ENCODE measurements at regions not wholly inside any gene's neighbourhood (a gene's known extent, or its start where the extent isn't known, plus 50 kb on each side); places are given as distances from the start of the nearest gene placed in this dataset.

DNA sequence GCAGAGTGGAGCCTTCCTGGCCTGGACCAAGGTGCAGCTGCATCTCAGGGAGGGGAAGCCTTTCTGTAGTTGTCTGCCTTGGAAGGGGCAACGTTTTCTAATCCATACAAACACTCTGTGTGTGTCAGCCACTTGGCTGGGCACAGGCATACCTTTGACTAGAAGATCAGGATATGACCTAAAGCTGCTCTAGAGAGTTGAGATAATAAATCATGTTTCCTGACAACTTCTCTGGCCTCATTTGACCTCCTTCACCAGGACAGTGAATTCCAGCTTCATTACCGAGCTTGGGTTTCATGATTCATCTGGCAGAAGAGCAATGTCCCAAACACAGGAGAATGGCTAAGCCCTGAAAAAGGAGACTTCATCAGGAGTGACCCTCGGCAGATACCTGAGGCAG is 89.6 kb upstream of the KIT start (continued):
- TF ChIP-seq, protein P1, sequence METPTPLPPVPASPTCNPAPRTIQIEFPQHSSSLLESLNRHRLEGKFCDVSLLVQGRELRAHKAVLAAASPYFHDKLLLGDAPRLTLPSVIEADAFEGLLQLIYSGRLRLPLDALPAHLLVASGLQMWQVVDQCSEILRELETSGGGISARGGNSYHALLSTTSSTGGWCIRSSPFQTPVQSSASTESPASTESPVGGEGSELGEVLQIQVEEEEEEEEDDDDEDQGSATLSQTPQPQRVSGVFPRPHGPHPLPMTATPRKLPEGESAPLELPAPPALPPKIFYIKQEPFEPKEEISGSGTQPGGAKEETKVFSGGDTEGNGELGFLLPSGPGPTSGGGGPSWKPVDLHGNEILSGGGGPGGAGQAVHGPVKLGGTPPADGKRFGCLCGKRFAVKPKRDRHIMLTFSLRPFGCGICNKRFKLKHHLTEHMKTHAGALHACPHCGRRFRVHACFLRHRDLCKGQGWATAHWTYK (CRISPR knock-in tag; IDR thresholded peaks at IDR 0.05): no peak
- TF ChIP-seq FOXJ2 (tag; IDR thresholded peaks at IDR 0.05) (no peak), FOXM1 (IDR thresholded peaks at IDR 0.05; ENCODE audit: low read depth) (no peak), FOXM1 (CRISPR knock-in tag; IDR thresholded peaks at IDR 0.05; ENCODE audit: low read depth) (no peak), SMARCC2 (IDR thresholded peaks at IDR 0.05; ENCODE audit: low read depth) (no peak), U2AF1 (optimal IDR thresholded peaks at IDR 0.05; ENCODE audit: low read depth, low read length) (no peak), JUN (IDR thresholded peaks at IDR 0.05; ENCODE audit: borderline replicate concordance, low read depth, low read length) (no peak; the same call in 1 of the 2 replicates), JUN (CRISPR knock-in tag; IDR thresholded peaks at IDR 0.05; ENCODE audit: borderline replicate concordance) (no peak), ARID1B (IDR thresholded peaks at IDR 0.05) (peak; percentile 49), RCOR1 (IDR thresholded peaks at IDR 0.05; ENCODE audit: borderline replicate concordance in 1 of 2, low read depth in 2 of 2, low read length in 2 of 2) (0 out of 4 replicates have a peak, but pooled peaks of 1 of the 2 experiments have one; percentile 24), TARDBP (IDR thresholded peaks at IDR 0.05) (no peak), LEF1 (IDR thresholded peaks at IDR 0.05) (peak; percentile 27; the same call in 1 of the 2 replicates), POLR2H (tag; IDR thresholded peaks at IDR 0.05; ENCODE audit: low read depth) (no peak), ZNF175 (CRISPR knock-in tag; IDR thresholded peaks at IDR 0.05; ENCODE audit: low read depth) (peak; percentile 65; the same call in 1 of the 2 replicates), ZNF197 (CRISPR knock-in tag; IDR thresholded peaks at IDR 0.05; ENCODE audit: low read depth) (no peak), SMARCA4 (IDR thresholded peaks at IDR 0.05) (peak; percentile 54; the same call in 1 of the 2 replicates), ZNF143 (CRISPR knock-in tag; IDR thresholded peaks at IDR 0.05) (no peak), ZNF212 (CRISPR knock-in tag; IDR thresholded peaks at IDR 0.05) (no peak), KDM2B (CRISPR knock-in tag; IDR thresholded peaks at IDR 0.05) (no peak), ZNF134 (CRISPR knock-in tag; conservative IDR thresholded peaks at IDR 0.05) (0 out of 2 replicates have a peak, but pooled peaks have one; percentile 21), MED1 (CRISPR knock-in tag; IDR thresholded peaks at IDR 0.05; ENCODE audit: borderline replicate concordance) (no peak)
- TF ChIP-seq, protein P2, sequence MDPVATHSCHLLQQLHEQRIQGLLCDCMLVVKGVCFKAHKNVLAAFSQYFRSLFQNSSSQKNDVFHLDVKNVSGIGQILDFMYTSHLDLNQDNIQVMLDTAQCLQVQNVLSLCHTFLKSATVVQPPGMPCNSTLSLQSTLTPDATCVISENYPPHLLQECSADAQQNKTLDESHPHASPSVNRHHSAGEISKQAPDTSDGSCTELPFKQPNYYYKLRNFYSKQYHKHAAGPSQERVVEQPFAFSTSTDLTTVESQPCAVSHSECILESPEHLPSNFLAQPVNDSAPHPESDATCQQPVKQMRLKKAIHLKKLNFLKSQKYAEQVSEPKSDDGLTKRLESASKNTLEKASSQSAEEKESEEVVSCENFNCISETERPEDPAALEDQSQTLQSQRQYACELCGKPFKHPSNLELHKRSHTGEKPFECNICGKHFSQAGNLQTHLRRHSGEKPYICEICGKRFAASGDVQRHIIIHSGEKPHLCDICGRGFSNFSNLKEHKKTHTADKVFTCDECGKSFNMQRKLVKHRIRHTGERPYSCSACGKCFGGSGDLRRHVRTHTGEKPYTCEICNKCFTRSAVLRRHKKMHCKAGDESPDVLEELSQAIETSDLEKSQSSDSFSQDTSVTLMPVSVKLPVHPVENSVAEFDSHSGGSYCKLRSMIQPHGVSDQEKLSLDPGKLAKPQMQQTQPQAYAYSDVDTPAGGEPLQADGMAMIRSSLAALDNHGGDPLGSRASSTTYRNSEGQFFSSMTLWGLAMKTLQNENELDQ (CRISPR knock-in tag; IDR thresholded peaks at IDR 0.05; ENCODE audit: borderline replicate concordance): no peak
- TF ChIP-seq, protein P3, sequence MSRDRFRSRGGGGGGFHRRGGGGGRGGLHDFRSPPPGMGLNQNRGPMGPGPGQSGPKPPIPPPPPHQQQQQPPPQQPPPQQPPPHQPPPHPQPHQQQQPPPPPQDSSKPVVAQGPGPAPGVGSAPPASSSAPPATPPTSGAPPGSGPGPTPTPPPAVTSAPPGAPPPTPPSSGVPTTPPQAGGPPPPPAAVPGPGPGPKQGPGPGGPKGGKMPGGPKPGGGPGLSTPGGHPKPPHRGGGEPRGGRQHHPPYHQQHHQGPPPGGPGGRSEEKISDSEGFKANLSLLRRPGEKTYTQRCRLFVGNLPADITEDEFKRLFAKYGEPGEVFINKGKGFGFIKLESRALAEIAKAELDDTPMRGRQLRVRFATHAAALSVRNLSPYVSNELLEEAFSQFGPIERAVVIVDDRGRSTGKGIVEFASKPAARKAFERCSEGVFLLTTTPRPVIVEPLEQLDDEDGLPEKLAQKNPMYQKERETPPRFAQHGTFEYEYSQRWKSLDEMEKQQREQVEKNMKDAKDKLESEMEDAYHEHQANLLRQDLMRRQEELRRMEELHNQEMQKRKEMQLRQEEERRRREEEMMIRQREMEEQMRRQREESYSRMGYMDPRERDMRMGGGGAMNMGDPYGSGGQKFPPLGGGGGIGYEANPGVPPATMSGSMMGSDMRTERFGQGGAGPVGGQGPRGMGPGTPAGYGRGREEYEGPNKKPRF (IDR thresholded peaks at IDR 0.05; ENCODE audit: low read depth, low read length): no peak
- TF ChIP-seq, protein P4, sequence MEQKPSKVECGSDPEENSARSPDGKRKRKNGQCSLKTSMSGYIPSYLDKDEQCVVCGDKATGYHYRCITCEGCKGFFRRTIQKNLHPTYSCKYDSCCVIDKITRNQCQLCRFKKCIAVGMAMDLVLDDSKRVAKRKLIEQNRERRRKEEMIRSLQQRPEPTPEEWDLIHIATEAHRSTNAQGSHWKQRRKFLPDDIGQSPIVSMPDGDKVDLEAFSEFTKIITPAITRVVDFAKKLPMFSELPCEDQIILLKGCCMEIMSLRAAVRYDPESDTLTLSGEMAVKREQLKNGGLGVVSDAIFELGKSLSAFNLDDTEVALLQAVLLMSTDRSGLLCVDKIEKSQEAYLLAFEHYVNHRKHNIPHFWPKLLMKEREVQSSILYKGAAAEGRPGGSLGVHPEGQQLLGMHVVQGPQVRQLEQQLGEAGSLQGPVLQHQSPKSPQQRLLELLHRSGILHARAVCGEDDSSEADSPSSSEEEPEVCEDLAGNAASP (IDR thresholded peaks at IDR 0.05): peak; percentile 74; the same call in 1 of the 2 replicates
